Cardiac septum (tissue), 1 donor: ENCODE measurements at regions not wholly inside any gene's neighbourhood (a gene's known extent, or its start where the extent isn't known, plus 50 kb on each side); places are given as distances from the start of the nearest gene placed in this dataset.

Source experiments
- DNase-seq: peaks from one replicate; pipeline ENCODE4 v3.0.0-alpha.2; 2020; ENCODE audit warnings: low spot score
- intact Hi-C: fragments of 100-400 bp; cut with DNase I; formaldehyde crosslinking; loops from one replicate; pipeline ENCODE4 v1.14.0; 2022
- donor health status: DM: no; HTN: no; CAD: no.

- no peak for DNase-seq
- intact Hi-C loops: no loop called here
Measured at GRCh38 chr13:78256484-78256883, 337.9 kb upstream of the EDNRB start.

- intact Hi-C loops: no loop called here
- no peak for DNase-seq
Measured at GRCh38 chr13:78254113-78254512, 335.5 kb upstream of the EDNRB start.

- intact Hi-C loops: loop anchor here (10.0 kb wide), 1 partner anchor 737 kb away; no protein-coding TSS in a partner anchor
- no peak for DNase-seq
Measured at GRCh38 chr13:78247362-78247761, 328.7 kb upstream of the EDNRB start.

- no peak for DNase-seq
- intact Hi-C loops: loop anchor here (5.0 to 10.0 kb wide), 2 partner anchors 446 to 743 kb away; no protein-coding TSS in a partner anchor
Measured at GRCh38 chr13:78241278-78241919, 322.8 kb upstream of the EDNRB start.

- no peak for DNase-seq
- intact Hi-C loops: loop anchor here (5.0 to 10.0 kb wide), 2 partner anchors 448 to 745 kb away; no protein-coding TSS in a partner anchor
Measured at GRCh38 chr13:78239714-78240113, 321.1 kb upstream of the EDNRB start.

- no peak for DNase-seq
- intact Hi-C loops: no loop called here
Measured at GRCh38 chr13:78238911-78239310, 320.3 kb upstream of the EDNRB start.

- DNase-seq: no peak
- intact Hi-C loops: no loop called here
Measured at GRCh38 chr13:78228940-78229339, 310.3 kb upstream of the EDNRB start.

GRCh38 chr13:78228211-78228610, 309.6 kb upstream of the EDNRB start:
- intact Hi-C loops: no loop called here
- no peak for DNase-seq

GRCh38 chr13:78227709-78228108, 309.1 kb upstream of the EDNRB start:
- intact Hi-C loops: no loop called here
- no peak for DNase-seq

GRCh38 chr13:78215458-78216108, 297.0 kb upstream of the EDNRB start:
- DNase-seq: no peak
- intact Hi-C loops: no loop called here

GRCh38 chr13:78201411-78201810, 282.8 kb upstream of the EDNRB start:
- DNase-seq: no peak
- intact Hi-C loops: no loop called here

GRCh38 chr13:78198821-78199220, 280.2 kb upstream of the EDNRB start:
- DNase-seq: no peak
- intact Hi-C loops: no loop called here

- intact Hi-C loops: no loop called here
Measured at GRCh38 chr13:78198419-78198818, 279.8 kb upstream of the EDNRB start.

GRCh38 chr13:78197231-78197630, 278.6 kb upstream of the EDNRB start:
- DNase-seq: no peak
- intact Hi-C loops: no loop called here

More at GRCh38 chr13:78198419-78198818, 279.8 kb upstream of the EDNRB start:
- no peak for DNase-seq

GRCh38 chr13:78194904-78195639, 276.4 kb upstream of the EDNRB start:
- intact Hi-C loops: no loop called here
- no peak for DNase-seq

GRCh38 chr13:78193846-78194245, 275.2 kb upstream of the EDNRB start:
- no peak for DNase-seq
- intact Hi-C loops: no loop called here

GRCh38 chr13:78192716-78193115, 274.1 kb upstream of the EDNRB start:
- no peak for DNase-seq
- intact Hi-C loops: no loop called here

GRCh38 chr13:78190296-78190695, 271.7 kb upstream of the EDNRB start:
- no peak for DNase-seq
- intact Hi-C loops: no loop called here

GRCh38 chr13:78187781-78188180, 269.1 kb upstream of the EDNRB start:
- intact Hi-C loops: no loop called here

GRCh38 chr13:78185700-78186099, 267.1 kb upstream of the EDNRB start:
- intact Hi-C loops: no loop called here

More at GRCh38 chr13:78187781-78188180, 269.1 kb upstream of the EDNRB start:
- no peak for DNase-seq

GRCh38 chr13:78183732-78184131, 265.1 kb upstream of the EDNRB start:
- DNase-seq: no peak
- intact Hi-C loops: no loop called here

More at GRCh38 chr13:78185700-78186099, 267.1 kb upstream of the EDNRB start:
- DNase-seq: no peak
